Cardiac muscle cell (in vitro differentiated cells and primary cell): ENCODE measurements at regions not wholly inside any gene's neighbourhood (a gene's known extent, or its start where the extent isn't known, plus 50 kb on each side); places are given as distances from the start of the nearest gene placed in this dataset.
"Not testable (repeated sequence)": the region's sequence is repeated elsewhere in the genome, so short reads cannot be mapped to it uniquely, and the experiment has no call there.

Experiments used
- DNase-seq, 2 donors: peaks; one replicate each; pipeline versions ENCODE4 v3.0.0 to v3.0.0-alpha.2; 2010 to 2017; ENCODE audit warnings: low read depth in 1 of 2, low spot score in 1 of 2
- H3K27ac ChIP-seq: fragments of 200-600 bp; sonication (generic); 2 replicates; pipeline ENCODE4 v1.5.1; 2016
- H3K27me3 ChIP-seq: fragments of 200-600 bp; sonication (generic); 2 replicates; pipeline ENCODE4 v1.6.0; 2016; ENCODE audit warnings: control low read depth
- H3K36me3 ChIP-seq: fragments of 200-600 bp; sonication (generic); 2 replicates; pipeline ENCODE4 v1.5.1; 2016; ENCODE audit warnings: control low read depth
- H3K4me1 ChIP-seq: fragments of 200-600 bp; sonication (generic); 2 replicates; pipeline ENCODE4 v1.8.1; 2017; ENCODE audit warnings: low read depth, mild to moderate bottlenecking, mixed run types
- H3K4me3 ChIP-seq: fragments of 200-600 bp; sonication (generic); 2 replicates; pipeline ENCODE4 v1.5.1; 2016; ENCODE audit warnings: mild to moderate bottlenecking
- H3K9me3 ChIP-seq: fragments of 200-600 bp; sonication (generic); 2 replicates; pipeline ENCODE4 v1.5.1; 2017; ENCODE audit warnings: low read depth, mild to moderate bottlenecking, control low read depth
- CTCF ChIP-seq: IDR thresholded peaks from 2 replicates; pipeline ENCODE4 v1.5.1; 2012; ENCODE audit warnings: low read depth, mild to moderate bottlenecking, low read length

DNA sequence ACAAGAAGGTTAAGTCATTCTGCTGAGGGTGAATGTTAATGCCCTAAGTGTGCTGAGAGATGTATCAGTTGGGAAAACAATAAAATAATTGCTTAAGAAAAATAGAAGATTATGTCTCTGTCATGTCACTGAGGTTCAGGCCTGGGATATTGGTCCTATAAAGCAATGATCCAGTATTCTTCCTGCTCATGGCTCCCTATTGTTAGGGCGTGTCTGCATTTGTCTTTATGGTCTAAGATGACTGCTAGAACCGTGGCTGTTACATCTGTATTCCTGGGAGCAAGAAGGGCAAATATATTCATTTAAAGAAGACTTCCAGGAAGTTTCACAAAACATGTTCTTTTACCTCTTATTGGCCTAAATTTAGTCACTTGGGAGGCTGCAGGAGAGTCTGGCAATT, 125.0 kb downstream of the KCNE4 start:
- Histone ChIP-seq H3K4me1 (no peaks in the 10 kb centered on the region), H3K4me3 (no peak overlapping the region), H3K27ac (no peak overlapping the region), H3K9me3 (no peaks in the 10 kb centered on the region), H3K27me3 (no peaks in the 10 kb centered on the region), H3K36me3 (no peaks in the 10 kb centered on the region)
- TF ChIP-seq CTCF, result no peak
- no peak for DNase-seq

DNA sequence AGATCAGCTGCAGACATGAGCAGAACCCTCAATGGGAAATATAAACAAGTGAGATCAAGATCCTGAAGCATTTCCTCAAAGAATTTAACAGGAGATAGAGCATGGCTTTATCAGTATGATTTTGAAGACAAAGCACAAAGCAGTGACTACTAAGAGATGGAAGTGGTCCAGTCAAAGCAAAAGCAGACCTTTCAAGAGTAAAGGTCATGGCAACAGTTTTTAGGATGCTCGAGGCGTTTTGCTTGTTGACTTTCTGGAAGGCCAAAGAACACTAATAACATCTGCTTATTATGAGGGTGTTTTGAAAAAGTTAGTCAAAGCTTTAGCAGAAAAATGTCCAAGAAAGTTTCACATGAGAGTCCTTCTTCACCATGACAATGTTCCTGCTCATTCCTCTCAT, 128.5 kb downstream of the KCNE4 start:
- Histone ChIP-seq H3K36me3 (no peaks in the 10 kb centered on the region), H3K4me1 (no peaks in the 10 kb centered on the region), H3K4me3 (no peak overlapping the region), H3K27me3 (no peaks in the 10 kb centered on the region), H3K27ac (no peak overlapping the region), H3K9me3 (no peaks in the 10 kb centered on the region)
- TF ChIP-seq CTCF, result no peak
- no peak for DNase-seq

- Histone ChIP-seq H3K27ac (no peak overlapping the region), H3K36me3 (no peaks in the 10 kb centered on the region), H3K27me3 (no peaks in the 10 kb centered on the region), H3K4me3 (no peak overlapping the region), H3K9me3 (no peaks in the 10 kb centered on the region), H3K4me1 (no peaks in the 10 kb centered on the region)
- TF ChIP-seq CTCF, result no peak
- no peak for DNase-seq
Measured at GRCh38 chr2:223181561-223181960, 129.6 kb downstream of the KCNE4 start.

- no peak overlapping the region for H3K4me3 ChIP-seq
- no peak overlapping the region for H3K27ac ChIP-seq
- no peaks in the 10 kb centered on the region for H3K4me1 ChIP-seq
- no peaks in the 10 kb centered on the region for H3K27me3 ChIP-seq
- TF ChIP-seq CTCF, result no peak
- no peaks in the 10 kb centered on the region for H3K9me3 ChIP-seq
- DNase-seq, result no peak
- no peaks in the 10 kb centered on the region for H3K36me3 ChIP-seq
Measured at GRCh38 chr2:223182356-223182755, 130.4 kb downstream of the KCNE4 start.

- H3K9me3 ChIP-seq, result no peaks in the 10 kb centered on the region
- H3K4me1 ChIP-seq, result no peaks in the 10 kb centered on the region
- no peak for TF ChIP-seq CTCF
- no peak overlapping the region for H3K27ac ChIP-seq
- DNase-seq, result no peak
- H3K27me3 ChIP-seq, result no peaks in the 10 kb centered on the region
- H3K4me3 ChIP-seq, result no peak overlapping the region
- H3K36me3 ChIP-seq, result no peaks in the 10 kb centered on the region
Measured at GRCh38 chr2:223185638-223186037, 133.6 kb downstream of the KCNE4 start.

DNA sequence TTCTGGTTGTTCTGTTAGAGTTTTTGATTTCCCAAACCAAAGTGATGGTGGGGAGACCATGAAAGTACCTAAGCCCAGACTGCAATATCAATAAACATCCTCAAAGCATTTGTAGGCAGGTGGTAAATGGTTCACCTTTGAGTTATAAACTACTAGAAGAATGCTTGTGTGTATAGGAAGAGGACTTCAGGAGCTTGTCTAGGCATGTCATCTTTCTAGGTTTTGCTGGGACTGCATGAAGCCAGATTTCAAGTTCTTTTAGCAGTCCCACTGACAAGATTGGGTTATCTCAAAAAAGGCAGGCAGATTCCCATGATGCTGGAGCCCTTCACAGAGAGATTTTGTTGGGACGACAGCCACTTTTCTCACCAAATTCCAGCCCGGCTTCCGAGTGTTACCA, 135.3 kb downstream of the KCNE4 start:
- DNase-seq, result no peak
- no peaks in the 10 kb centered on the region for H3K9me3 ChIP-seq
- no peak overlapping the region for H3K4me3 ChIP-seq
- H3K27me3 ChIP-seq, result no peaks in the 10 kb centered on the region
- no peak for TF ChIP-seq CTCF
- H3K4me1 ChIP-seq, result no peaks in the 10 kb centered on the region
- no peaks in the 10 kb centered on the region for H3K36me3 ChIP-seq
- no peak overlapping the region for H3K27ac ChIP-seq

DNA sequence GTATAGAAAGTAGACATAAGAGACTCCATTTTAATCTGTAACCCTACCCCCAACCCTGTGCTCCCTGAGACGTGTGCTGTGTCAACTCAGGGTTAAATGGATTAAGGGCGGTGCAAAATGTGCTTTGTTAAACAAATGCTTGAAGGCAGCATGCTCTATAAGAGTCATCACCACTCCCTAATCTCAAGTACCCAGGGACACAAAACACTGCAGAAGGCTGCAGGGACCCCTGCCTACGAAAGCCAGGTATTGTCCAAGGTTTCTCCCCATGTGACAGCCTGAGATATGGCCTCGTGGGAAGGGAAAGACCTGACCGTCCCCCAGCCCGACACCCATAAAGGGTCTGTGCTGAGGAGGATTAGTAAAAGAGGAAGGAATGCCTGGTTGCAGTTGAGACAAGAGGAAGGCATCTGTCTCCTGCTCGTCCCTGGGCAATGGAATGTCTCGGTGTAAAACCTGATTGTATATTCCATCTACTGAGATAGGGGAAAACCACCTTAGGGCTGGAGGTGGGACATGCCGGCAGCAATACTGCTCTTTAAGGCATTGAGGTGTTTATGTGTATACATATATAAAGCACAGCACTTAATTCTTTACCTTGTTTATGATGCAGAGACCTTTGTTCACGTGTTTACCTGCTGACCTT, 138.7 kb downstream of the KCNE4 start:
- DNase-seq, H3K27me3 ChIP-seq, H3K4me3 ChIP-seq, H3K9me3 ChIP-seq, H3K27ac ChIP-seq, H3K36me3 ChIP-seq, H3K4me1 ChIP-seq: not testable (repeated sequence)
